ENCODE measurements at regions not wholly inside any gene's neighbourhood (a gene's known extent, or its start where the extent isn't known, plus 50 kb on each side); places are given as distances from the start of the nearest gene placed in this dataset.

DNA sequence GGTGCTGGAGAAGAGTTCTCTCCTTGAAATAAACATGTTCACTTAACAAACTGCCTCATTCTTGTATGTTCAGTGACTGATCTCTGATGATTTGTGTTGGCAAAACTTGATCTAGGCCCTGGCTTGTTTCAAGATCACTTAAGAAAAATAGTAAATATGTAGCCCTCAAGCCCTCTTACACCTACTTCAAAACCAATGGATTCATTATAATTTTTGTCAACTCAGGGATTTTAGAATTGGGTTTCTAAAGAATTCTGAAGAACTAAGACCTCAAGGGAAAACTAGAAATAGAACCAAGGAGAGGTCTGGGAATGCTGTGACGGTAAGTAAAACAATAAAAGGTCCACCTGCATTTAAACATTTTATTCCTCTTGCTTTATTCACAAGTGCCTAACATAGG lies 1731.6 kb upstream of the CELF4 start:
- TF ChIP-seq, protein P1, sequence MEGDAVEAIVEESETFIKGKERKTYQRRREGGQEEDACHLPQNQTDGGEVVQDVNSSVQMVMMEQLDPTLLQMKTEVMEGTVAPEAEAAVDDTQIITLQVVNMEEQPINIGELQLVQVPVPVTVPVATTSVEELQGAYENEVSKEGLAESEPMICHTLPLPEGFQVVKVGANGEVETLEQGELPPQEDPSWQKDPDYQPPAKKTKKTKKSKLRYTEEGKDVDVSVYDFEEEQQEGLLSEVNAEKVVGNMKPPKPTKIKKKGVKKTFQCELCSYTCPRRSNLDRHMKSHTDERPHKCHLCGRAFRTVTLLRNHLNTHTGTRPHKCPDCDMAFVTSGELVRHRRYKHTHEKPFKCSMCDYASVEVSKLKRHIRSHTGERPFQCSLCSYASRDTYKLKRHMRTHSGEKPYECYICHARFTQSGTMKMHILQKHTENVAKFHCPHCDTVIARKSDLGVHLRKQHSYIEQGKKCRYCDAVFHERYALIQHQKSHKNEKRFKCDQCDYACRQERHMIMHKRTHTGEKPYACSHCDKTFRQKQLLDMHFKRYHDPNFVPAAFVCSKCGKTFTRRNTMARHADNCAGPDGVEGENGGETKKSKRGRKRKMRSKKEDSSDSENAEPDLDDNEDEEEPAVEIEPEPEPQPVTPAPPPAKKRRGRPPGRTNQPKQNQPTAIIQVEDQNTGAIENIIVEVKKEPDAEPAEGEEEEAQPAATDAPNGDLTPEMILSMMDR (conservative IDR thresholded peaks at IDR 0.05 in 1 of 2, IDR thresholded peaks at IDR 0.05 in 1 of 2; ENCODE audit: extremely low read depth in 1 of 2, insufficient read depth in 1 of 2, low read depth in 1 of 2, low read length in 2 of 2): no peak
- TF ChIP-seq EZH2 (IDR thresholded peaks at IDR 0.05; ENCODE audit: borderline replicate concordance, low read length): no peak
